ENCODE measurements at regions not wholly inside any gene's neighbourhood (a gene's known extent, or its start where the extent isn't known, plus 50 kb on each side); places are given as distances from the start of the nearest gene placed in this dataset.

DNA sequence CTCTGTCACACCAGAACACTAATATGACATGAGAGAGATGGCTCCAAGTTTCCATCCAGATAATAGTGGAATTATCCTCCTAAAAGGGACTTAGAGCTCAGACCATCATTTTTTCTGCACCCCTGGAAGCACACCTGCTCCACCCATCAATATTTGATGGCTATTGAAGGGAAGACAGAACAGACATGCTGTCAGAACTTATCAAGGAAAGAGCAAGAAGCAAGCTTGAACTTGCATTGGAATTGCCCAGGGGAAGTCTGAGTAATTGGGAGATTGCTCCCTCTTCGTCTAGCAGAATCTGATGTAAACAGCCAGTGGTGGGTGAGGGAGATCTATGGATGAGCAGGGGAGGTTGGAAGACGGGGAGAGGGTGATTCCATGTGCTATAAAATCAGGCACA lies 874.4 kb upstream of the TENM4 start:
- in situ Hi-C loops (cut with HindIII; ENCODE audit: low sequenced_read_pairs) = no loop called here
- no peak for TF ChIP-seq CTCF (IDR thresholded peaks at IDR 0.05; ENCODE audit: low read depth, low read length)
- H3K4me3 ChIP-seq (ENCODE audit: low read depth, low read length) = no peak overlapping the region
- no peak for DNase-seq (ENCODE audit: low read depth, low spot score)

- TF ChIP-seq CTCF (IDR thresholded peaks at IDR 0.05; ENCODE audit: low read depth, low read length) = no peak
- H3K4me3 ChIP-seq (ENCODE audit: low read depth, low read length) = no peak overlapping the region
- in situ Hi-C loops (cut with HindIII; ENCODE audit: low sequenced_read_pairs) = no loop called here
- no peak for DNase-seq (ENCODE audit: low read depth, low spot score)
Observed at GRCh38 chr11:80309301-80309700, 868.5 kb upstream of the TENM4 start.

- no peak for DNase-seq (ENCODE audit: low read depth, low spot score)
- TF ChIP-seq CTCF (IDR thresholded peaks at IDR 0.05; ENCODE audit: low read depth, low read length) = no peak
- in situ Hi-C loops (cut with HindIII; ENCODE audit: low sequenced_read_pairs) = no loop called here
- no peak overlapping the region for H3K4me3 ChIP-seq (ENCODE audit: low read depth, low read length)
Observed at GRCh38 chr11:80307676-80308075, 866.8 kb upstream of the TENM4 start.

DNA sequence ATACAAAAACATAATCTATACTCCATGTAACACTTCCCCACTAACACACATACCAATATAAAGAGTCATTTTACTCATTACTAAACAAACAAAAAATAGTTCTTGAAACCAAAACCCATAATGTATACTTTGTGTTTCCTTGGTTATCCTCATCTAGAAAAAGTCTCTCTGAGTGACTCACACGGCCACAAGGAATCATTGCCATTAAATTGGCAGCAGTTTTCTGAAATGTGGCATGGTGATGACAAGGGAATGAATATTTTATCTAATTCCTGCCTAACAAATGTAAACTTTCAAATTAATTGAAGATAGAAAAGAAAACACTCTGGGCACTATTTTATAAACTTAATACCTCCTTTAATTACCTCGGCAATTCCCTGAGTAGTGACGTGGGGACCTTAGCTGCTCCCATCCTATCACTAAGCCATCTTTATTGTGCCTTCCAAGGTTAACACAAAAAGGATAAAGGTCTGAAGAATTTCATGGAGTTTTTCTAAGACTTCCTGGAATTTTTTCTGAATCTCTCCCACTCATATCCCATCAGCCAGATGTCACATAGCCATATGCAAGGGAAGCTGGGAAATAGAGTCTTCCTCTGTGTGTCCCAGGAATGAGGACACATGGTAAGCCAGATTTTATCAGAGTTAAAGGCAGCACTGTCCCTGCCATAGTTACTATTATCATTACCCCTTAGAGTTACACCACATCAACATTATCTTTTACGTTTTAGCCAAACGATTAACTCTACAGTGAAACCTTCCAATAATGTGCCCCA lies 857.2 kb upstream of the TENM4 start:
- in situ Hi-C loops (cut with HindIII; ENCODE audit: low sequenced_read_pairs) = no loop called here
- H3K4me3 ChIP-seq (ENCODE audit: low read depth, low read length) = no peak overlapping the region
- no peak for TF ChIP-seq CTCF (IDR thresholded peaks at IDR 0.05; ENCODE audit: low read depth, low read length)
- DNase-seq (ENCODE audit: low read depth, low spot score) = peak; percentile 87

GRCh38 chr11:80293293-80293692 lies 852.5 kb upstream of the TENM4 start:
- in situ Hi-C loops (cut with HindIII; ENCODE audit: low sequenced_read_pairs) = no loop called here
- TF ChIP-seq CTCF (IDR thresholded peaks at IDR 0.05; ENCODE audit: low read depth, low read length) = no peak
- DNase-seq (ENCODE audit: low read depth, low spot score) = no peak
- H3K4me3 ChIP-seq (ENCODE audit: low read depth, low read length) = no peak overlapping the region

DNA sequence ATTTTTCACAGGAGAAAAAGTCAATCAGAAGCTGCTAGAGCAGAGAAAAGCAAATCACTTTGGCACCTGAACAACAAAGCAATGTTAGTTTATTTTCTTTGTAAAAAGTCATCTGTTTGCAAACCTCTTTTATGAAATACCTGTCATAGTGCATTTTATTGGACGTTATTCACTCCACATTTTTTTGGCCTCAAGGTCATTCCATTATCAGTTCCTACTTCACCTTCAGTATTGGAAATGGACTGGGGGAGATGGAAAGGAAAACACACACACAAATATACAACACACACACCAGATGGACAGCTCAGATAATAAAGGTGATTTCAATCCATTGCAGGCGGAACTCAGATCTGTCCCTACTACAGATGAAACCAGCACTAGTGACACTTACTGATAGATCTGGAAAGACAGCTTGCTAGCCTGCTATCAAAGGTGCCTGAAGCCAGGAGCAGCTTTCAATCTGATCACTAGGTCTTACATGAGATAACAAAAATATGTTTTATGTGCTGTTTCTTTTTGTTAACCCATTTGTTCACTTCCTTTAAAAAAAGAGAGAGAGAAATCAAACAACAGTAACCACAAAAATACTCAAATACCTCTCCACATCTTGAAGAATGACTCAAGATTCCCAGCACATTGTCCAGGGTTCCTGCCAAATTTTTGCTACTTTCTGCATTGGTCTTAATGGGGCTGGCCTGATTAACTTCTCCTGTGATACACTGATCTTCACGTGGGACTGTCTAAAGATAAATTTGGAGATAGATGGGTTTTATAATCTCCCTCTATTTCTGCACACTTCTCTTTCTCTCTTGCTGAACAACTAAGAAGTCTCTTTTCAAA lies 844.3 kb upstream of the TENM4 start:
- no peak for TF ChIP-seq CTCF (IDR thresholded peaks at IDR 0.05; ENCODE audit: low read depth, low read length)
- peak; percentile 51 for DNase-seq (ENCODE audit: low read depth, low spot score)
- no peak overlapping the region for H3K4me3 ChIP-seq (ENCODE audit: low read depth, low read length)
- in situ Hi-C loops (cut with HindIII; ENCODE audit: low sequenced_read_pairs) = no loop called here
